OCI-LY7 (cell line): ENCODE measurements at regions not wholly inside any gene's neighbourhood (a gene's known extent, or its start where the extent isn't known, plus 50 kb on each side); places are given as distances from the start of the nearest gene placed in this dataset.

ENCODE experiments used
- BruUV-seq: library from RNA; stranded (reverse); fragments of 400-500 nt; replicated peaks from 2 replicates; lab custom pipeline; 2021; lab: Mats Ljungman, UMichigan
- CTCF ChIA-PET: fragments of 300-600 bp; sonication (Branson Sonifier 250); formaldehyde crosslinking; loops from one replicate; lab custom pipeline; 2022; ENCODE audit warnings: antibody characterized with exemption; ENCODE audit not compliant: unreplicated experiment; lab: Charles Lee
- POLR2A ChIA-PET: fragments of 300-600 bp; sonication (Branson Sonifier 250); formaldehyde crosslinking; loops from one replicate; lab custom pipeline; 2022; ENCODE audit warnings: antibody characterized with exemption; lab: Charles Lee
- DNase-seq: peaks from one replicate; pipeline ENCODE4 v3.0.0-alpha.2; 2015; ENCODE audit warnings: low spot score
- H2AFZ ChIP-seq: fragments of 200-600 bp; sonication (generic), shearing (Covaris generic); 2 replicates; pipeline ENCODE4 v1.6.1; 2014; ENCODE audit warnings: mild to moderate bottlenecking, antibody characterized with exemption, low read length, moderate library complexity
- H3K27ac ChIP-seq: fragments of 200-600 bp; sonication (generic); 2 replicates; pipeline ENCODE4 v1.5.1; 2014; ENCODE audit warnings: mixed run types, low read depth, mild to moderate bottlenecking, moderate library complexity, low read length, inconsistent platforms; ENCODE audit not compliant: poor library complexity, severe bottlenecking
- H3K36me3 ChIP-seq: fragments of 200-600 bp; sonication (generic); 2 replicates; pipeline ENCODE4 v1.6.1; 2014; ENCODE audit warnings: mild to moderate bottlenecking, antibody characterized with exemption, low read length, moderate library complexity, mixed read lengths; ENCODE audit not compliant: insufficient read depth
- H3K4me1 ChIP-seq: fragments of 200-600 bp; sonication (generic); 2 replicates; pipeline ENCODE4 v1.5.1; 2014; ENCODE audit warnings: mild to moderate bottlenecking, low read length; ENCODE audit not compliant: insufficient read depth, poor library complexity, severe bottlenecking
- H3K4me2 ChIP-seq: fragments of 200-600 bp; sonication (generic); 2 replicates; pipeline ENCODE4 v1.6.1; 2014; ENCODE audit warnings: mild to moderate bottlenecking, low read length
- H3K4me3 ChIP-seq: fragments of 200-600 bp; sonication (generic); 2 replicates; pipeline ENCODE4 v1.5.1; 2014; ENCODE audit warnings: mild to moderate bottlenecking, low read depth, low read length; ENCODE audit not compliant: poor library complexity, severe bottlenecking
- H3K79me2 ChIP-seq: fragments of 200-600 bp; sonication (generic); 2 replicates; pipeline ENCODE4 v1.6.1; 2016; ENCODE audit warnings: low read depth, mild to moderate bottlenecking, low read length, moderate library complexity, mixed read lengths; ENCODE audit not compliant: insufficient read depth
- H3K9me2 ChIP-seq: fragments of 200-600 bp; sonication (generic); 2 replicates; pipeline ENCODE4 v1.6.1; 2016; ENCODE audit warnings: mild to moderate bottlenecking, low read length, mixed read lengths; ENCODE audit not compliant: insufficient read depth
- H3K9me3 ChIP-seq: fragments of 200-600 bp; sonication (generic); 2 replicates; pipeline ENCODE4 v1.6.1; 2014; ENCODE audit warnings: mild to moderate bottlenecking, mixed run types, low read length, mixed read lengths
- H4K20me1 ChIP-seq: fragments of 200-600 bp; sonication (generic); 2 replicates; pipeline ENCODE4 v1.6.1; 2014; ENCODE audit warnings: mild to moderate bottlenecking, antibody characterized with exemption, low read length, moderate library complexity, mixed read lengths; ENCODE audit not compliant: insufficient read depth
- EZH2phosphoT487 ChIP-seq: fragments of 200-600 bp; sonication (generic); IDR thresholded peaks from 2 replicates; pipeline ENCODE4 v1.6.1; 2018; ENCODE audit warnings: low read depth, borderline replicate concordance, mild to moderate bottlenecking, mixed run types, antibody characterized with exemption, low read length, moderate library complexity, mixed read lengths
- intact Hi-C: fragments of 100-400 bp; cut with micrococcal nuclease; formaldehyde crosslinking; loops from one replicate; pipeline ENCODE4 v1.10.0; 2022; ENCODE audit not compliant: unreplicated experiment
- TF ChIP-seq, protein P1 (sequence below): fragments of 200-600 bp; sonication (generic); conservative IDR thresholded peaks from 2 replicates; pipeline ENCODE4 v1.5.1; 2014; ENCODE audit warnings: mild to moderate bottlenecking, antibody characterized with exemption, low read length, moderate library complexity, mixed read lengths

DNA sequence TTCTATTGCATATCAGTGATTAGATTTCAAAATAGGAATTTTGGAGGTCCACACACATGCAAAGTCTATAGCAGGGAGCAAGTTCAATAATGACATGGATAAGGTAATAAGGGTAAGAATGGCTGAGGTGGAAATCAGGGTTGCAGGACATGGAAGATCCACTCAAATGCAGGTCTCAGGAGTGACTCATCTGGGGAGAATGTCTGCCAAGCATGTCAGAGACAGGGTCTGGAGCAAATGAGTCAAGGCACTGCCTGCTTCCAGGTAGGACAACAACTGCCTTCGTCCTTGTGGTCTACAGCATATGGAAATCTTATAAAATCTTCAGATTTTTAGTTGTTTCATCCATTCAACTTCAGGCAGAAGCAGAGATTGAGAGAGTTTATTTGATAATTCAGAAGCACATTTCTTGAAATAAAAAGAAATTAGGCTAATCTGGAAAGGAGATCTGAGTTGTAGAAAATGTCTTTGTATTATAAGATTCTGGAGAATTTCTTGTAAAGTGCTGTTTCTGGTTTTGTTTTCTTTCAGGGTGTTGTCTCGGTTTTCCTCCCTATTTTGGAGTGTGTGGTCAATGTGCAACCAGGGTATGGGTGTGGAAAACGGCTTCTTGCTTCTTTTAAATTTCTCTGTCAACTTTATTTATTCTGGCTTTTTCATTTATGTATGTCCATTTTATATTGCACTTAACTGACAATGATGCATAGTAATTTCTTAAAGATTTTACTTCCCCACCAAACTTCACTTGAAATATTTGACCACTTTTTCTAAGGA lies 748.8 kb downstream of the LIG4 start:
- H2AFZ ChIP-seq = no peak overlapping the region
- intact Hi-C loops = no loop called here
- H3K36me3 ChIP-seq = no peaks in the 10 kb centered on the region
- H3K27ac ChIP-seq = no peak overlapping the region
- no peaks in the 10 kb centered on the region for H3K9me2 ChIP-seq
- no peaks in the 10 kb centered on the region for H4K20me1 ChIP-seq
- no peaks in the 10 kb centered on the region for H3K79me2 ChIP-seq
- TF ChIP-seq EZH2phosphoT487 = no peak
- TF ChIP-seq, protein P1, sequence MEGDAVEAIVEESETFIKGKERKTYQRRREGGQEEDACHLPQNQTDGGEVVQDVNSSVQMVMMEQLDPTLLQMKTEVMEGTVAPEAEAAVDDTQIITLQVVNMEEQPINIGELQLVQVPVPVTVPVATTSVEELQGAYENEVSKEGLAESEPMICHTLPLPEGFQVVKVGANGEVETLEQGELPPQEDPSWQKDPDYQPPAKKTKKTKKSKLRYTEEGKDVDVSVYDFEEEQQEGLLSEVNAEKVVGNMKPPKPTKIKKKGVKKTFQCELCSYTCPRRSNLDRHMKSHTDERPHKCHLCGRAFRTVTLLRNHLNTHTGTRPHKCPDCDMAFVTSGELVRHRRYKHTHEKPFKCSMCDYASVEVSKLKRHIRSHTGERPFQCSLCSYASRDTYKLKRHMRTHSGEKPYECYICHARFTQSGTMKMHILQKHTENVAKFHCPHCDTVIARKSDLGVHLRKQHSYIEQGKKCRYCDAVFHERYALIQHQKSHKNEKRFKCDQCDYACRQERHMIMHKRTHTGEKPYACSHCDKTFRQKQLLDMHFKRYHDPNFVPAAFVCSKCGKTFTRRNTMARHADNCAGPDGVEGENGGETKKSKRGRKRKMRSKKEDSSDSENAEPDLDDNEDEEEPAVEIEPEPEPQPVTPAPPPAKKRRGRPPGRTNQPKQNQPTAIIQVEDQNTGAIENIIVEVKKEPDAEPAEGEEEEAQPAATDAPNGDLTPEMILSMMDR = no peak
- POLR2A ChIA-PET = no interaction called here
- H3K4me3 ChIP-seq = no peak overlapping the region
- no peaks in the 10 kb centered on the region for H3K9me3 ChIP-seq
- no peaks in the 10 kb centered on the region for H3K4me1 ChIP-seq
- no peak for DNase-seq
- H3K4me2 ChIP-seq = no peak overlapping the region
- no TSS peak for BruUV-seq
- CTCF ChIA-PET = no interaction called here

DNA sequence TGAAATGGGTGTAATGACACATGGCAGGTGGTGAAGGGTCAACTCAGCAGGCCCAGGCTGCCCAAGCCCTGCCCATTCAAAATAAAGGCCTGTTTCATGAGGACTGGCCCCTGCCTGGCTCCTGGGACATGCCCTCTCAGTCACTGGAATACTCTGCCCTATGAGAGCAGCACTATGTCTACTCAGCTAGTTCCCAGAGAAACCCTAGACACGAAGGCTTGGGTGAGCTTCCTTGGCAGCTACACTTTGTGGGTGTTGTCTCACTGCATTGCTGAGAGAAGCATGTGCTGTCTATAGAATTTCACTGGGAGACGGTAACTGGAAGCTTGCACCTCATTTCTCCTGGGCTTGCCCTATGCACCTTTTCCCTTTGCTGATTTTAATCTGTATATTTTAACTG lies 752.8 kb downstream of the LIG4 start:
- Histone ChIP-seq H3K79me2 (no peaks in the 10 kb centered on the region), H3K27ac (no peak overlapping the region), H3K36me3 (no peaks in the 10 kb centered on the region), H3K4me1 (no peaks in the 10 kb centered on the region), H3K4me3 (no peak overlapping the region), H3K9me3 (no peaks in the 10 kb centered on the region), H3K4me2 (no peak overlapping the region), H2AFZ (no peak overlapping the region), H4K20me1 (no peaks in the 10 kb centered on the region), H3K9me2 (no peaks in the 10 kb centered on the region)
- POLR2A ChIA-PET = no interaction called here
- CTCF ChIA-PET = no interaction called here
- no peak for TF ChIP-seq EZH2phosphoT487
- TF ChIP-seq, protein P1 = no peak
- no peak for DNase-seq
- BruUV-seq = no TSS peak
- intact Hi-C loops = no loop called here

DNA sequence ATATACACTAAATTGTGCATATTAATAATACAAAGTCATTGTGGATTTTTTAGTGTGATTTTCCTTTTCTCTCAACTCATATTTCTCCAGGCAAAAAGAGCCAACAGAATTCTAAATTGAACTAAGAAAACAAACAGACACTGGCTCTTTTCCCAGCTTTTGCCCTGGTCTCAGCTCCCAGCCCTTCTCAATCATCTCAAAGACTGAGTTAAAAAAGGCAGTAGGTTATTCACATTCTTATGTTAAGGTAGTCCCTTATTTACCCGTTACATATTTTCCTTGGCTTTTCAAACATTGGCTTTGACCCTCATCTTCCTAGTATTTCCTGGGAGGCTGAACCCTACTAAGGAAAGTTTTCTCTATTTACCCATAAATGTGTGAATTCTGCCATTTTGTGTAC lies 753.6 kb downstream of the LIG4 start:
- ChIA-PET CTCF (no interaction called here), POLR2A (no interaction called here)
- Histone ChIP-seq H4K20me1 (no peaks in the 10 kb centered on the region), H3K36me3 (no peaks in the 10 kb centered on the region), H3K27ac (no peak overlapping the region), H3K79me2 (no peaks in the 10 kb centered on the region), H3K4me1 (no peaks in the 10 kb centered on the region), H3K4me3 (no peak overlapping the region), H2AFZ (no peak overlapping the region), H3K4me2 (no peak overlapping the region), H3K9me3 (no peaks in the 10 kb centered on the region), H3K9me2 (no peaks in the 10 kb centered on the region)
- TF ChIP-seq, protein P1 = no peak
- no peak for TF ChIP-seq EZH2phosphoT487
- intact Hi-C loops = no loop called here
- BruUV-seq = no TSS peak
- no peak for DNase-seq
